ENCODE measurements at regions not wholly inside any gene's neighbourhood (a gene's known extent, or its start where the extent isn't known, plus 50 kb on each side); places are given as distances from the start of the nearest gene placed in this dataset.

GRCh38 chr6:149181304-149181703 is 136.2 kb upstream of the TAB2 start:
- no peak for DNase-seq (ENCODE audit: low read depth in 1 of 2, low spot score in 1 of 2)

- DNase-seq (ENCODE audit: low read depth in 1 of 2, low spot score in 1 of 2), result no peak
These were observed 135.2 kb upstream of the TAB2 start for GRCh38 chr6:149182262-149182661.

- no peak for DNase-seq (ENCODE audit: low read depth in 1 of 2, low spot score in 1 of 2)
These were observed 133.0 kb upstream of the TAB2 start for GRCh38 chr6:149184523-149184922.

GRCh38 chr6:149185799-149186357 is 131.6 kb upstream of the TAB2 start:
- DNase-seq (ENCODE audit: low read depth in 1 of 2, low spot score in 1 of 2), result no peak

GRCh38 chr6:149186873-149187272 is 130.6 kb upstream of the TAB2 start:
- DNase-seq (ENCODE audit: low read depth in 1 of 2, low spot score in 1 of 2), result no peak

GRCh38 chr6:149190224-149190831 is 127.2 kb upstream of the TAB2 start:
- peak in 1 of 2 donors; percentile 24 for DNase-seq (ENCODE audit: low read depth in 1 of 2, low spot score in 1 of 2)

GRCh38 chr6:149194820-149195558 is 122.5 kb upstream of the TAB2 start:
- DNase-seq (ENCODE audit: low read depth in 1 of 2, low spot score in 1 of 2), result no peak

GRCh38 chr6:149196091-149196490 is 121.4 kb upstream of the TAB2 start:
- no peak for DNase-seq (ENCODE audit: low read depth in 1 of 2, low spot score in 1 of 2)

GRCh38 chr6:149197482-149197881 is 120.0 kb upstream of the TAB2 start:
- DNase-seq (ENCODE audit: low read depth in 1 of 2, low spot score in 1 of 2), result no peak

GRCh38 chr6:149198265-149198664 is 119.2 kb upstream of the TAB2 start:
- DNase-seq (ENCODE audit: low read depth in 1 of 2, low spot score in 1 of 2), result no peak

- DNase-seq (ENCODE audit: low read depth in 1 of 2, low spot score in 1 of 2), result no peak
These were observed 117.1 kb upstream of the TAB2 start for GRCh38 chr6:149200282-149200945.

- DNase-seq (ENCODE audit: low read depth in 1 of 2, low spot score in 1 of 2), result no peak
These were observed 116.3 kb upstream of the TAB2 start for GRCh38 chr6:149201068-149201655.

- DNase-seq (ENCODE audit: low read depth in 1 of 2, low spot score in 1 of 2), result no peak
These were observed 115.4 kb upstream of the TAB2 start for GRCh38 chr6:149202100-149202499.

GRCh38 chr6:149202952-149203351 is 114.6 kb upstream of the TAB2 start:
- DNase-seq (ENCODE audit: low read depth in 1 of 2, low spot score in 1 of 2), result no peak

- no peak for DNase-seq (ENCODE audit: low read depth in 1 of 2, low spot score in 1 of 2)
These were observed 114.0 kb upstream of the TAB2 start for GRCh38 chr6:149203509-149203908.

- DNase-seq (ENCODE audit: low read depth in 1 of 2, low spot score in 1 of 2), result no peak
These were observed 109.3 kb upstream of the TAB2 start for GRCh38 chr6:149208134-149208601.

GRCh38 chr6:149209871-149210775 is 107.4 kb upstream of the TAB2 start:
- DNase-seq (ENCODE audit: low read depth in 1 of 2, low spot score in 1 of 2), result no peak

- DNase-seq (ENCODE audit: low read depth in 1 of 2, low spot score in 1 of 2), result no peak
These were observed 106.4 kb upstream of the TAB2 start for GRCh38 chr6:149211046-149211571.

GRCh38 chr6:149212206-149212605 is 105.3 kb upstream of the TAB2 start:
- DNase-seq (ENCODE audit: low read depth in 1 of 2, low spot score in 1 of 2), result no peak

Data from activated T-helper 1 cell treated with anti-CD3 and anti-CD28 coated beads, Interleukin-2, amount 50 U/mL, for 16 hours (primary cell).